ENCODE measurements at regions not wholly inside any gene's neighbourhood (a gene's known extent, or its start where the extent isn't known, plus 50 kb on each side); places are given as distances from the start of the nearest gene placed in this dataset.

DNA sequence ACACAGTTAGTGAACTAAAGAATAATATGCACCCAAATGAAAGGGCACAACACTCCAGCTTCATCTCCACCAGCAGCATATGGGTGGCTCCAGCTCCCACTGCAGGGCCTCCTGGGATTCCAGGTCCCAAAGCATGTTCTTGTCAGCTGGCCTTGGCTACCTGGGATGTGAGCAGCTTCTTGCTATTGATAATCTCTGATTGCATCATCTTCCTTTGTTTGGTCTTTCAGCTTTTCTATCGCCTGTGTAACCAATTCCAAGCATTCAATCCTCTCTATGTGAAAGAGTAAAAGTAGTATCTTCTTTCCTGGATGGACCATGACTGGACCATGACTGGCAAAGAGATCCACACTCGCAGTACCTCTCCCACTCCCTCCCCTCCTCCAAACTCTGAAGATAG lies 333.9 kb upstream of the GLI3 start:
- TF ChIP-seq CHD2 (IDR thresholded peaks at IDR 0.05; ENCODE audit: low read length) (no peak), CBX8 (IDR thresholded peaks at IDR 0.05; ENCODE audit: borderline replicate concordance, low read depth, low read length) (no peak)
- TF ChIP-seq, protein P1, sequence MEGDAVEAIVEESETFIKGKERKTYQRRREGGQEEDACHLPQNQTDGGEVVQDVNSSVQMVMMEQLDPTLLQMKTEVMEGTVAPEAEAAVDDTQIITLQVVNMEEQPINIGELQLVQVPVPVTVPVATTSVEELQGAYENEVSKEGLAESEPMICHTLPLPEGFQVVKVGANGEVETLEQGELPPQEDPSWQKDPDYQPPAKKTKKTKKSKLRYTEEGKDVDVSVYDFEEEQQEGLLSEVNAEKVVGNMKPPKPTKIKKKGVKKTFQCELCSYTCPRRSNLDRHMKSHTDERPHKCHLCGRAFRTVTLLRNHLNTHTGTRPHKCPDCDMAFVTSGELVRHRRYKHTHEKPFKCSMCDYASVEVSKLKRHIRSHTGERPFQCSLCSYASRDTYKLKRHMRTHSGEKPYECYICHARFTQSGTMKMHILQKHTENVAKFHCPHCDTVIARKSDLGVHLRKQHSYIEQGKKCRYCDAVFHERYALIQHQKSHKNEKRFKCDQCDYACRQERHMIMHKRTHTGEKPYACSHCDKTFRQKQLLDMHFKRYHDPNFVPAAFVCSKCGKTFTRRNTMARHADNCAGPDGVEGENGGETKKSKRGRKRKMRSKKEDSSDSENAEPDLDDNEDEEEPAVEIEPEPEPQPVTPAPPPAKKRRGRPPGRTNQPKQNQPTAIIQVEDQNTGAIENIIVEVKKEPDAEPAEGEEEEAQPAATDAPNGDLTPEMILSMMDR (IDR thresholded peaks at IDR 0.05; ENCODE audit: control extremely low read depth in 1 of 3, insufficient read depth in 1 of 3, low read depth in 1 of 3, low read length in 3 of 3), result no peak

Data from H1 (cell line).